Adipose tissue (tissue), 3 donors: ENCODE measurements at regions not wholly inside any gene's neighbourhood (a gene's known extent, or its start where the extent isn't known, plus 50 kb on each side); places are given as distances from the start of the nearest gene placed in this dataset.
"Not testable (repeated sequence)": the region's sequence is repeated elsewhere in the genome, so short reads cannot be mapped to it uniquely, and the experiment has no call there.

Experiments
- H3K27ac ChIP-seq: one replicate; pipeline ENCODE4 v1.5.1; 2013; ENCODE audit warnings: low read depth, low read length
- WGBS, 3 donors: extraction: QIAGEN DNeasy Blood & Tissue Kit; methylation state at CpG; one replicate each; pipeline ENCODE4 v1.1.7; 2013; 5-methylcytosine and 5-hydroxymethylcytosine counted together
- donor health status: healthy with polysubstance abuse.
- donor health status: Bipolar disorder and iron deficiency.
- donor health status: healthy.

DNA sequence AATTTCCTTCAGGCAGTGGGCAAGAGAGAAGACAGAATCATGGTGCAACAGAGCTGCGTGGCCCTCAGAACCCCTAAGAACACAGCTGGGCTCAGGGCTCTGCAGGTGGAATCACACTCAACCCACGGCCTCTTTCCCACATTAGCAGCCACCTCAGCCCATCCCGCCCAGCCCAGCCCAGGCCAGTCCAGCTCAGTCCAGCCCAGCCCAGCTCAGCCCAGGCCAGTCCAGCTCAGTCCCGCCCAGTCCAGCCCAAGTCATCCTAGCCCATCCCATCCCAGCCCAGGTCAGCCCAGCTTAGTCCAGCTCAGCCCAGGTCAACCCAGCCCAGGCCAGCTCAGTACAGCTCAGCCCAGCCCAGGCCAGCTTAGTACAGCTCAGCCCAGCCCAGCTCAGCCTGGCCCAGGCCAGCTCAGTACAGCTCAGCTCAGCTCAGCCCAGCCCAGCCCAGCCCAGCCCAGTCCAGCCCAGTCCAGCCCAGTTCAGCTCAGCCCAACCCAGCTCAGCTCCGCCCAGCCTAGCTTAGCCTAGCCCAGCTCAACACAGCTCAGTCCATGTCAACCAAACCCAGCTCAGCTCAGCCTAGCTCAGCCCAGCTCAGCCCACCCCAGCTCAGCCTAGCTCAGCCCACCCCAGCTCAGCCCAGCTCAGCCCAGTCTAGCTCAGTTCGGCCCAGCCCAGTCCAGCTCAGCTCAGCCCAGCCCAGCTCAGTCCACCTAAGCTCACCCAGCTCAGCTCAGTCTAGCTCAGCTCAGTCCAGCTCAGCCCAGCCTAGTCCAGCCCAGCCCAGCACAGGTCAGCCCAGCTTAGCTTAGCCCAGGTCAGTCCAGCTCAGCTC, 183.1 kb downstream of the TMEM121 start:
- H3K27ac ChIP-seq = no peak overlapping the region
- WGBS, 3 donors = 71 to 91% (median 77%) methylated on average over 5 to 6 of the region's 6 CpGs

DNA sequence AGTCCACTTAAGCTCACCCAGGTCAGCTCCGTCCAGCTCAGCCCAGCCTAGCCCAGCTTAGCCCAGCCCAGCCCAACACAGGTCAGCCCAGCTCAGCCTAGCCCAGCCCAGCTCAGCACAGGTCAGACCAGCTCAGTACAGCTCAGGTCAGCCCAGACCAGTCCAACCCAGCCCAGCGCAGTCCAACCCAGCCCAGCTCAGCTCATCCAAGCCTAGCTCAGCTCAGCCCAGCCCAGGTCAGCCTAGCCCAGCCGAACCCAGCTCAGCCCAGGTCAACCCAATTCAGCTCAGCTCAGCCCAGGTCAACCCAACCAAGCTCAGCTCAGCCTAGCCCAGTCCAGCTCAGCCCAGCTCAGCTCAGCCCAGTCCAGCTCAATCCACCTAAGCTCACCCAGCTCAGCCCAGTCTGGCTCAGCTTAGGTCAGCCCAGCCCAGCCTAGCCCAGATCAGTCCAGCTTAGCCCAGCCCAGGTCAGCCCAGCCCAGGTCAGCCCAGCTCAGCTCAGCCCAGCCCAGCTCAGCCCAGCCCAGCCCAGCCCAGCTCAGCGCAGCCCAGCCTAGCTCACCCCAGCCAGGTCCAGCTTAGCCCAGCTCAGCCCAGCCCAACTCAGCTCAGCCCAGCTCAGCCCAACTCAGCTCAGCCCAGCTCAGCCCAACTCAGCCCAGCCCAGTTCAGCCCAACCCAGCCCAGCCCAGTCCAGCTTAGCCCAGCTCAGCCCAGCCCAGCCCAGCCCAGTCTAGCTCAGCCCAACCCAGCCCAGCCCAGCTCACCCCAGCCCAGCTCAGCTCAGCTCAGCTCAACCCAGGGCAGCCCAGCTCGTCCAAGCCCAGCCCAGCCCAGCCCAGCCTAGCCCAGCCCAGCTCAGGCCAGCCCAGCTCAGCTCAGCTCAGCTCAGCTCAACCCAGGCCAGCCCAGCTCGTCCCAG, 184.0 kb downstream of the TMEM121 start:
- WGBS, 3 donors = 79 to 81% (median 79%) methylated on average over 6 of the region's 6 CpGs
- no peak overlapping the region for H3K27ac ChIP-seq

DNA sequence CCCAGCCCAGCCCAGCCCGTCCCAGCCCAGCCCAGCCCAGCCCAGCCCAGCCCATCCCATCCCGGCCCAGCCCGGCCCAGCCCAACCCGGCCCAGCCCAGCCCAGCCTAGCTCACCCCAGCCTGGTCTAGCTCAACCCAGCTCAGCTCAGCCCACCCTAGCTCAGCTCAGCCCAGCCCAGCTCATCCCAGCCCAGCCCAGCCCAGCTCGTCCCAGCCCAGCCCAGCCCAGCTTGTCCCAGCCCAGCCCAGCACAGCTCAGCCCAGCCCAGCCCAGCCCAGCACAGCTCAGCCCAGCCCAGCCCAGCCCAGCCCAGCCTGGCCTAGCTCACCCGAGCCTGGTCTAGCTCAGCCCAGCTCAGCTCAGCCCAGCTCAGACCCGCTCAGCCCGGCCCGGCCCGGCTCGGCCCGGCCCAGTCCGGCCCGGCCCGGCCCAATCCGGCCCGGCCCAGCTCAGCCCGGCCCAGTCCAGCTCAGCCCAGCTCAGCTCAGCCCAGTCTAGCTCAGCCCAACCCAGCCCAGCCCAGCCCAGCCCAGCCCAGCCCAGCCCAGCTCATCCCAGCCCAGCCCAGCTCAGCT, 184.7 kb downstream of the TMEM121 start:
- 81 to 91% (median 88%) methylated on average over 5 to 18 of the region's 18 CpGs for WGBS, 3 donors
- H3K27ac ChIP-seq = no peak overlapping the region

DNA sequence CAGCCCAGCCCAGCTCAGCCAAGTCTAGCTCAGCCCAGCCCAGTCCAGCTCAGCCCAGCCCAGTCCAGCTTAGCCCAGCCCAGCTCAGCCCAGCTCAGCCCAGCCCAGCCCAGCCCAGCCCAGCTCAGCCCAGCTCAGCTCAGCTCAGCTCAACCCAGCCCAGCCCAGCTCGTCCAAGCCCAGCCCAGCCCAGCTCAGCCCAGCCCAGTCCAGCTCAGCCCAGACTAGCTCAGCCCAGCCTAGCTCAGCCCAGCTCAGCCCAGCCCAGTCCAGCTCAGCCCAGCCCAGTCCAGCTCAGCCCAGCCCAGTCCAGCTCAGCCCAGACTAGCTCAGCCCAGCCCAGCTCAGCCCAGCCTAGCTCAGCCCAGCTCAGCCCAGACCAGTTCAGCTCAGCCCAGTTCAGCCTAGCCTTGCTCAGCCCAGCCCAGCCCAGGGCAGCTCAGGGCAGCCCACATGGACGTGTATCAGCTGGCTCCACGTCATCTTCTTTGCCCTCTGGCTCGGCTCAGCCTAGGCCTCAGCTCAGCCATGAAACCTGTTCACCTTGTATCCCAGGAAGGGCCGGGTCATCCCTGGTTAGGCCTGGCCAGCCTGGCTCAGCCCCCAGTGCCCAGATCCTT, 185.6 kb downstream of the TMEM121 start:
- no peak overlapping the region for H3K27ac ChIP-seq
- WGBS, 3 donors = 69 to 89% (median 76%) methylated on average over 5 of the region's 5 CpGs

DNA sequence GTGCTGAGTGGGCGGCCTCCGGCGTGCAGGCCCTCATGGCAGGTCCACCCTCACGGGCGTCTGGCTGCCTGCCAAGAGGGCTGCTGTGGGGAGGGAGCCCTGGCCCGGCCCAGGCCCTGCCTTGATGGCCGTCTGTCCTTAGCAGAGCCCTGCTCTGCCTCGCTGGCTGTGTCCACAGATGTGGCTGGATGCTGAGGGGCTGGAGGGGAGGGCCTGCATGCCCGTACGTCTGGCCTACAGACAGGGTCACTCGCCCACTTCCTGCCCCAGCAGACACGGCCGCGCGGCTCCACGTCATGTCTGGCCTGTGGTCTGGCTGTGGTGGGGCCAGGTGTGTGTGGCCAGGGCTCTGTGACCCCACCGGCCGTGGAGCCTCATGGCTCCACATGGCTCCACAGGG, 186.3 kb downstream of the TMEM121 start:
- 81 to 100% (median 91%) methylated on average over 7 to 14 of the region's 18 CpGs for WGBS, 3 donors

DNA sequence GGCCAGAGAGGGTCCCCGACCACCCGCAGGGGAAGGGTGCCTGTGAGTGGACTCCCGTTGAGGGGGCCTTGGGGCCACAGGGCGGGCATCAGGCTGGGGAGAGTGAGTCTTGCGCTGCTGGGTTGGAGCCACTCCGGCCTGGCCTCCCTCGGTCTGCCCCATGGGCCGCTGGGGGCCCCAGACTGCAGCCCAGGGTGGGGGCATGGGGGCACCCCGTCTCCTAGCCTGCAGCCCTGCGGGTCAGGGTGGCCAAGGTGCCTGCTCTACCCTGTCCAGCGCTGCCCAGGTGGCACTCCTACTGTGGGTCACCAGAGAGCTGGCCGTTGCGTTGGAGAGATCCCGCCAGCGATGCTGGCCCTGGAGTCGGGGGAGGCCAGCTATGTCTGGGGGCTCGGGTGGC, 186.8 kb downstream of the TMEM121 start:
- H3K27ac ChIP-seq = not testable (repeated sequence)
- 79 to 94% (median 93%) methylated on average over 14 to 17 of the region's 17 CpGs for WGBS, 3 donors

More for the DNA sequence above, 186.3 kb downstream of the TMEM121 start:
- H3K27ac ChIP-seq = not testable (repeated sequence)

DNA sequence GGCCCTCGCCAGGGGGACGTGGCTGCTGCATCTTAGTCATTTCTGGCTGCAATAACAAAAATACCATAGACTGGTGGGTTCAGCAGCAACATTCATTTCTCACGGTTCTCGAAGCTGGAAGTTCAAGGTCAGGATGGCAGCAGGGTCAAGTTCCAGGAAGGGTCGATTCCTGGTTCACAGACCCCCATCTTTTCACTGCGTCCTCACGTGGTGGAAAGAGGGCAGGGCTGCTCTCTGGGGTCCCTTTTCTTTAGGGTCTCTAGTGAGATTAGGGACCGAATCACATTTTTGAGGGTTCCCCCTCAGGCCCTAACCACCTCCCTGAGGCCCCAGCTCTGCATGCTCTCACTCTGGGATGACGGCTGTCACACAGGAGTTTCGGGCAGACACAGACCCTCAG, 187.5 kb downstream of the TMEM121 start:
- WGBS, 3 donors = 60 to 87% (median 86%) methylated on average over 6 to 7 of the region's 10 CpGs
- H3K27ac ChIP-seq = not testable (repeated sequence)

DNA sequence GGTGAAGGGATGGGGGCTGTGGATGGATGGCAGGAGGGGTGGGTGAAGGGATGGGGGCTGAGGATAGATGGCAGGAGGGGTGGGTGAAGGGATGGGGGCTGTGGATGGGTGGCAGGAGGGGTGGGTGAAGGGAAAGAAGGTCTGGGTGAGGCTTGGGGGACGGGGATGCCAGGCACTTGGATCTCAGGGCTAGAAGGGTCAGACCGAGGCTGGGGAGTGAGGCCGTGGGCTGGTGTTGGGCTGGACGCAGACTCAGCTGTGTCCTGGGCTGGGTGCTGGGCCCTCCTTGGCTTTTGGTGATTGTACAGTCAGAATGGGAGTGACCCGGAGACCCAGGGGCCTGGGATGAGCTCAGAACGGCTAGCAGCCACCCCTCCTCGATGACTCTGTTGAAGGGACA, 192.4 kb downstream of the TMEM121 start:
- not testable (repeated sequence) for H3K27ac ChIP-seq
- WGBS, 3 donors = 78 to 88% (median 81%) methylated on average over 4 to 6 of the region's 7 CpGs

DNA sequence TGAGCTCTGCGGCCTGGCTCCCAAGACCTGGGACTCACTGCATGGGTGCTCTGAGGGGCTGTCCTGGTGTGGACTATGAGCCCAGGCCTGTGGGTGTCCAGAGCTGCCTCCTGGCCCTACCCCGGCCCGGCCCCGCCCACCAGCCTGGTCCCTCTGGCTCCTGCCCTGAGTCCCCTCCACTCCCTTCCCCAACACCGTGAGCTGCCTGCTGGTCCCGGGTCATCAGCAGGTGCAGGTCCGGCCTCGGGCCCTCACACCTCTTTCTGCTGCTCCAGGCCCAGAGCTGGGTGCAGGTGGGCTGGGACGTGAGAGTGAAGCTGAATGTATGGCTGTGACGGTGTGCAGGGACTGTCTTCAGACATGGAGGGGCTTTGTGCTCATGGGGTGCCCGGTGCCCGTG, 193.7 kb downstream of the TMEM121 start:
- 72 to 88% (median 82%) methylated on average over 6 to 9 of the region's 12 CpGs for WGBS, 3 donors
- H3K27ac ChIP-seq = not testable (repeated sequence)

DNA sequence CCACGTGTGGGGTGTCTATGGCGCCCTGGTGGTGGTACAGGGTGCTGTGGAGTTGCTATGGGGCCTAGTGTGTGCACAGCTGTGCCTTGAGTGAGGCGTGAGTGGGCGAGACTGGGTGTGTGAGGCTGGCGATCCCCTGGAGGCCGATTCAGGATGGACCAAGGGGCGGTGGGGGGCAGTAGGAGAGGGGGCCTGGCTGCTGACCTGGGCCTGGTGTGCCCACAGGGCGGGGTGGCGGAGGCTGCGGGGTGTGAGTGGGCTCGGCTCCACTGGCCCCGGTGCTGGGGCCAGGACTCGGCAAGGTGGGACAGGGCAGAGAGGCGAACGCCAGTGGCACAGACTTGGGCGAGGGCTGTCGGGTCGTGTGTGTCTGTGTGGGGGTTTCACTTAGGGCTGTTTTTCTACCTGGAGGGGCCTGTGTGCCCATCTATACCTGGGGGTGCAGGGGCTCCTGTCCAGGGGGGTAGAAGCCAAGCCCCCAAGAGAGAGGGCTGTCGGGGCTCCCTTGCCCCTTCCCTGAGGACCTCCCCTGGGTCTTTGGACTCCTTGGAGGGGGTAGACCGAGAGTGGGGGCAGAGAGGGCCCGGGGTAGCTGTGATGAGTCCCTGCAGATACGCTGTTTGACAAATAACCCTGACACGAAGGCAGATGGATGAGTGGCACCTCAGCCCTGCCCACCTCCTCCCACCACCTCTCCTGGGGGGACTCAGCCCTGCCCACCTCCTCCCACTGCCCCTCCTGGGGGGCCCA, 194.6 kb downstream of the TMEM121 start:
- 63 to 90% (median 87%) methylated on average over 5 to 15 of the region's 23 CpGs for WGBS, 3 donors
- H3K27ac ChIP-seq = not testable (repeated sequence)

DNA sequence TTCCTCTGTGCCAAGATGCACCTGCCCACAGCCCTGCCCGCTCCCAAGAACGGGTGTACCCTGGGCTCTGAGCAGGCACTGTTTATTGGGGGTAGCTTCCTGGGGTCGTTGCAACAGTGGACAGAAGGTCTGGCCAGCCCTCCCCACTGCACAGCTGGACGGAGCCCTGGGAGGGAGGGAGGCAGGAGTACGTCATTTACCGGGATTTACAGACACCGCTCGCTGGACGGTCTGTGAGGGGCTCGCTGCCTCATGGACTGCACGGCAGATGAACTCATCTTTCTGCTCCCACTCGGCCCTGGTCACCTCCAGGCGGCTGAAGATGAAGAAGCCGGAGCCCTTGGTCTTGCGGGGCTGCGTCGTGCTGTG, 195.2 kb downstream of the TMEM121 start:
- 73 to 86% (median 83%) methylated on average over 8 to 17 of the region's 17 CpGs for WGBS, 3 donors
- not testable (repeated sequence) for H3K27ac ChIP-seq

DNA sequence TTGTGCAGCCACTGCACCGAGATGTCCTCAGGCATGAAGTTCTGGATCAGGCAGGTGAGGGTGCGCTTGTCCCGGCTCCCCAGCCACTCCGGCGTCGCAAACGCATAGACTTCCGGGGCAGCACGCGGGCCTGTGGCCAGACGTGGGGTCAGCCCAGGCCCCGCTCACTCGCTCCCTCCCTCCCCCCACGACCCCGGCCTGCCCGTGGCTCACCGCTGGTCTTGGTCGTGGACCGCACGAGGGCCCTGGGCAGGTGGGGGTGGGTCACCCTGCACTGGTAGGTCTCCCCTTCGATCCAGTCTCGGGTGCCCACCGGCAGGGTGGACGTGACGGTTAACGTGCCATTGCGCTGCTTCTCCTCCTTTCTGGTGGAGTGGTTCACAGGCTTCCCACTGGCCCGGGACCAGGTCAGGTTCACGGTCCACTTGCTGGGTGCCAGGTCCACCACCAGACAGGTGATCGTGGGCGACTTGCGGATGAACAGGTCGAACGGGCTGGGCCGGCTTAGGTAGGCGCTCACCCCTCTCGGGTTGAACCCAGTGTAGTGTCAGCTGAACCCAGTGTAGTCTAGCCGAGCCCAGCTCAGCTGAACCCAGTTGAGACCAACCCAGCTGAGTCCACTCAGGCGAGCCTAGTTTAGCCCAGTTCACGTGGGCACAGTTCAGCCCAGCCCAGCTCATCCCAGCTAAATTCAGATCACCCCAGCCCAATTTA, 195.8 kb downstream of the TMEM121 start:
- not testable (repeated sequence) for H3K27ac ChIP-seq
- WGBS, 3 donors = 91 to 95% (median 94%) methylated on average over 33 to 40 of the region's 40 CpGs

DNA sequence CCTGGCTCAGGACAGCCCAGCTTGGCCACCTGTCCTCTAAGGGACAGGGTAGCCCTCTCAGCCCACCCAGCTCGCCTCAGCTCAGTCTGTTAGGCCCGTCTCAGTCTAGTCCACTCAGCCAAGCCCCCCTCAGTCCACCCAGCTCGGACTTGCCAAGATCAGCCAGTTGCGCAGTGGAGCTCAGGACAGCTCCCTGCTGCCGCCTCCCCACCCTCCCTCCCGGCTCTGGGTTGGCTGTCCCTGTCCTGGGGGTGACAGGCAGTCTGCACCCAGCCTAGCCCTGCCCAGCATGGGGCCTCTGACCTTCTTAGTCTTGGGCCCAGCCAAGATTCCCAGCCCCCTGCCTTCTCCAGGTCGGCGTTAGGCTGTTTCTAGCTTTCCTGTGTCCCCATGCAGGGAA, 196.9 kb downstream of the TMEM121 start:
- H3K27ac ChIP-seq = not testable (repeated sequence)
- 87 to 98% (median 90%) methylated on average over 3 to 6 of the region's 8 CpGs for WGBS, 3 donors

DNA sequence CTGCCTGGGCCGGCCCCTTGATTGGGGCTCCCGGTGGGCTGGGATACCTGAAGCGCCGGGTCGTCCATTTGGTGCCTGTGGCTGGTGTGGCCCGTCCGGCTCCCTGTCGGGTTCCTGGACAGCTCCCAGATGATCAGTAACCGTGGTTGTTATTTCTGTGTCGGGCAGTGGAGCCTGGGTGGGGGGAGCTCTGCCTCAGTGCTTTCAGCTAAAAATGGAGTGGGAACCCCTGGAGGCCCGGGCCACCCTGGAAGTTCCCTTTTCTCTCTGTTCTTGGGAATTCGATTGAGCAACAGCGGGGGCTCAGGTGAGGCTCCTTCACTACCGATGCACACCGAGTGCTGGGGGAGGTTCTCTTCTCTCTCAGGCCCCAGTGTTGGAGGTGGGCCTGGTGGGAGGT, 197.4 kb downstream of the TMEM121 start:
- H3K27ac ChIP-seq = not testable (repeated sequence)
- WGBS, 3 donors = 85 to 89% (median 88%) methylated on average over 15 of the region's 15 CpGs

DNA sequence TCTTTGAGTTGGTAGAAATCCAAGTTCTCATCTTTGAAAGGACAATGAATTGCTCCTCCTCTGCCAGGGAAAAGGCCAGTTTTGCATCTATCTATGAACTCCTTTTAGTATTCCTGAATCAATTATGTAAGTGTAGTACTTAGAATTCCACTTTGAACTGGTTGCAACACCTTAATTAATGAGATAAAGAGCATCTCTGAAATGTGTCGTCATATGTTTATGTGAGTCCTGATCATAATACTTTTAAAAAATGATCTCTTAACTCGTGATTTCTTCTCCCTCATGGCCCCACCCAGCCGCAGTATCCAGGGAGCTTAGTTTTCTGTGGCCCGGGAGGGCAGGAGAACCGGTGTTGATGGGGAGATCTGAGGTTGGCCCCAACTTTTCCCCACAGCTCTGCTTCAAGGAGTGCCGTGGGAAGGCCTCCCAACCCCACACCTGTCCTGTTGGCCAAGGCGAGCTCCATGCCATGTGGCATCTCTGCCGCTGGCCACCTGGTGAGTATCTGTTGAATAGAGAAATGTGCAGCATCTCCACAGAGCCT, 203.5 kb downstream of the TMEM121 start:
- 55 to 71% (median 70%) methylated on average over 7 to 8 of the region's 8 CpGs for WGBS, 3 donors
- not testable (repeated sequence) for H3K27ac ChIP-seq

DNA sequence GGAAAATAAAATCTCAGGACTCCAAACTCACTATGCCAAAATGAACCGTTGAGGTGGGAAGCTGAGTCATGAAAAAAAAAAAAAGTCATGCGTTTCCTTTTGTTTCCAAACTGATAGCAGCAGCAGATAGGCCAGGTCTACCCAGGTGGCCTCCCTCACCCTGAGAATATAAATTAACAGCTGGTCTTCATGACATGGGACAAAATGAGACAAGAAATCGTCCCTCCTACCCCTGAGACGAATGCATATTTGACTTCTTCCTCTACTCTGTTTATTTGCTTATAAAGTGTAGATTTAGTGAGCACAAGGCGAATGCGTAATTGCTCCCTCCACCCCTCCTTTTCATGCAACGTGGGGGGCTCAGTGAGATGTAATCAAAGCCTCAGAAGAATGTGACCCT, 204.3 kb downstream of the TMEM121 start:
- H3K27ac ChIP-seq = not testable (repeated sequence)
- whole genome bisulfite sequencing, 3 donors = 35 to 43% (median 42%) methylated on average over 7 of the region's 7 CpGs
